ENCODE measurements at regions not wholly inside any gene's neighbourhood (a gene's known extent, or its start where the extent isn't known, plus 50 kb on each side); places are given as distances from the start of the nearest gene placed in this dataset.

- H3K36me3 Mint-ChIP-seq (ENCODE audit: low read depth), result no peaks in the 10 kb centered on the region
- H3K9me3 Mint-ChIP-seq (ENCODE audit: low read depth), result no peaks in the 10 kb centered on the region
- no peaks in the 10 kb centered on the region for H3K27me3 Mint-ChIP-seq (ENCODE audit: low read depth)
- peaks cover 4% of the 10 kb centered on the region for H3K4me1 Mint-ChIP-seq (ENCODE audit: low read depth)
- H3K27ac Mint-ChIP-seq (ENCODE audit: unreplicated experiment), result no peak overlapping the region
- no peak for DNase-seq (ENCODE audit: low spot score)
- TF ChIP-seq, protein P1, sequence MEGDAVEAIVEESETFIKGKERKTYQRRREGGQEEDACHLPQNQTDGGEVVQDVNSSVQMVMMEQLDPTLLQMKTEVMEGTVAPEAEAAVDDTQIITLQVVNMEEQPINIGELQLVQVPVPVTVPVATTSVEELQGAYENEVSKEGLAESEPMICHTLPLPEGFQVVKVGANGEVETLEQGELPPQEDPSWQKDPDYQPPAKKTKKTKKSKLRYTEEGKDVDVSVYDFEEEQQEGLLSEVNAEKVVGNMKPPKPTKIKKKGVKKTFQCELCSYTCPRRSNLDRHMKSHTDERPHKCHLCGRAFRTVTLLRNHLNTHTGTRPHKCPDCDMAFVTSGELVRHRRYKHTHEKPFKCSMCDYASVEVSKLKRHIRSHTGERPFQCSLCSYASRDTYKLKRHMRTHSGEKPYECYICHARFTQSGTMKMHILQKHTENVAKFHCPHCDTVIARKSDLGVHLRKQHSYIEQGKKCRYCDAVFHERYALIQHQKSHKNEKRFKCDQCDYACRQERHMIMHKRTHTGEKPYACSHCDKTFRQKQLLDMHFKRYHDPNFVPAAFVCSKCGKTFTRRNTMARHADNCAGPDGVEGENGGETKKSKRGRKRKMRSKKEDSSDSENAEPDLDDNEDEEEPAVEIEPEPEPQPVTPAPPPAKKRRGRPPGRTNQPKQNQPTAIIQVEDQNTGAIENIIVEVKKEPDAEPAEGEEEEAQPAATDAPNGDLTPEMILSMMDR (IDR thresholded peaks at IDR 0.05), result no peak
- H3K4me3 Mint-ChIP-seq (ENCODE audit: unreplicated experiment), result no peak overlapping the region
These were observed 1460.7 kb downstream of the EFNB2 start for GRCh38 chr13:105074755-105075154.

- Mint-ChIP-seq H3K9me3 (ENCODE audit: low read depth) (no peaks in the 10 kb centered on the region), H3K27me3 (ENCODE audit: low read depth) (no peaks in the 10 kb centered on the region), H3K36me3 (ENCODE audit: low read depth) (no peaks in the 10 kb centered on the region), H3K4me3 (ENCODE audit: unreplicated experiment) (no peak overlapping the region), H3K27ac (ENCODE audit: unreplicated experiment) (no peak overlapping the region), H3K4me1 (ENCODE audit: low read depth) (peaks cover 4% of the 10 kb centered on the region)
- TF ChIP-seq, protein P1 (IDR thresholded peaks at IDR 0.05), result no peak
- no peak for DNase-seq (ENCODE audit: low spot score)
These were observed 1462.4 kb downstream of the EFNB2 start for GRCh38 chr13:105073041-105073440.

DNA sequence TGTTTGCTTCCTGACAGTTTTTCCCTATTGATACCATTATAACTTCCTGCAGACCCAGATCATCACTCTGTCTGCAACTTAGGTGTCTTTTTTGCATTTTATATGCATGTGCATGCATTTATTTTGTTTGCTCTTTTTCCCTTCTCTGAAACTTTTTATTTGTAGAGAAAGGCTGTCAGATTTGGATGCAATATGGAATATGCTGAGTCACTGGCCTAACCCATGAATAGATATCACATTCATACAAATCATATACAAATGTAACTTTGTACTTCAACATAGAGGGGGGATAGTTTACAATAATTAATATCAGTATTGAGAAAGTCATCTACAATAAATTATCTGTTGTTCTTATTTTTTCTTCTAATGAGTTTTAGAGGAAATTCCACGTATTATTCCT lies 1465.0 kb downstream of the EFNB2 start:
- Mint-ChIP-seq H3K9me3 (ENCODE audit: low read depth) (peaks cover 4% of the 10 kb centered on the region), H3K36me3 (ENCODE audit: low read depth) (no peaks in the 10 kb centered on the region), H3K4me3 (ENCODE audit: unreplicated experiment) (no peak overlapping the region), H3K27me3 (ENCODE audit: low read depth) (no peaks in the 10 kb centered on the region), H3K4me1 (ENCODE audit: low read depth) (peaks cover 4% of the 10 kb centered on the region), H3K27ac (ENCODE audit: unreplicated experiment) (no peak overlapping the region)
- TF ChIP-seq, protein P1 (IDR thresholded peaks at IDR 0.05), result no peak
- no peak for DNase-seq (ENCODE audit: low spot score)

DNA sequence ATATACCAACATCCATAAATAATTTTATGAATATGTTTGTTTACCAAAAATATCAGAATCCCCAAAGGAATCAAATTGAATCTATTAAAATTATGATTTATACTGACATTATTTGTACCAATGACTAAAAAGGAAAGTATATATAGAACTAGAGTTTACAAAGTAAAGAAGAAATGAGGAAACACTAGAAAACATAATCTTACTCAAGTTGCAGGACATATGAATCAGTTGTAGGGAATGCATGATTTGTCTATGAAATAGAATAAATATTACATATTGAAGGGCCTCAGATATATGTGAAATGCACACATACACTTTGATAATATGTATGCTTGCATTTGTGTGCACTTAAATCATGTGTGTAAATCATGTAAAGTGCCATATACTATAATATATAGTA lies 1466.4 kb downstream of the EFNB2 start:
- no peaks in the 10 kb centered on the region for H3K36me3 Mint-ChIP-seq (ENCODE audit: low read depth)
- no peak for DNase-seq (ENCODE audit: low spot score)
- H3K4me3 Mint-ChIP-seq (ENCODE audit: unreplicated experiment), result no peak overlapping the region
- TF ChIP-seq, protein P1 (IDR thresholded peaks at IDR 0.05), result no peak
- no peak overlapping the region for H3K27ac Mint-ChIP-seq (ENCODE audit: unreplicated experiment)
- peaks cover 4% of the 10 kb centered on the region for H3K9me3 Mint-ChIP-seq (ENCODE audit: low read depth)
- no peaks in the 10 kb centered on the region for H3K27me3 Mint-ChIP-seq (ENCODE audit: low read depth)
- H3K4me1 Mint-ChIP-seq (ENCODE audit: low read depth), result peaks cover 4% of the 10 kb centered on the region

GRCh38 chr13:105063676-105064075 lies 1471.8 kb downstream of the EFNB2 start:
- Mint-ChIP-seq H3K4me1 (ENCODE audit: low read depth) (no peaks in the 10 kb centered on the region), H3K9me3 (ENCODE audit: low read depth) (peaks cover 4% of the 10 kb centered on the region), H3K36me3 (ENCODE audit: low read depth) (no peaks in the 10 kb centered on the region), H3K27ac (ENCODE audit: unreplicated experiment) (no peak overlapping the region), H3K4me3 (ENCODE audit: unreplicated experiment) (no peak overlapping the region), H3K27me3 (ENCODE audit: low read depth) (no peaks in the 10 kb centered on the region)
- DNase-seq (ENCODE audit: low spot score), result no peak
- TF ChIP-seq, protein P1 (IDR thresholded peaks at IDR 0.05), result no peak

Measured in chondrocyte (in vitro differentiated cells).